HG02970 (cell line): ENCODE measurements at regions not wholly inside any gene's neighbourhood (a gene's known extent, or its start where the extent isn't known, plus 50 kb on each side); places are given as distances from the start of the nearest gene placed in this dataset.

Experiments
- ATAC-seq: cut with Tn5 transposase; IDR thresholded peaks from one replicate; pipeline ENCODE4 v1.9.1; 2021; ENCODE audit warnings: mild to moderate bottlenecking, moderate library complexity, moderate number of reproducible peaks; ENCODE audit not compliant: unreplicated experiment, low FRiP score

DNA sequence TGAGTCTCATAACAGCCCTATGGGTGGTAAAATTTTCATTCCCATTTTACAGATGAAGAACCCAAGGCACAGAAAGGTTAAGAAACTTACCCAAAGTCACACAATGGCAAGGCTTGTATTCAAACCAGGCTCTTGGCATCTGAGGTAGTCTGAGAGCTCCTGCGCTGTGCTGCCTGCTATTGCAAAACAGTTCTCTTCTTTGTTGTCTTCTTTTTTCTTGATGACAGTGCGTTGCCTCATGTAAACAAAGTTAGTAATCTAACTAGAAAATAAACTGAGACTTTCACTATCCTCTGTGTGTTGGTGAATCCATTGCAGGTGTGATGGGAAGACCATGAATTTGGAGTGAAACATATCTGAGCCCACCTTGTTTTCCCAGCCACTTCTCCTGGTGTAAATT is 240.8 kb downstream of the PTEN start:
- ATAC-seq, result no peak

DNA sequence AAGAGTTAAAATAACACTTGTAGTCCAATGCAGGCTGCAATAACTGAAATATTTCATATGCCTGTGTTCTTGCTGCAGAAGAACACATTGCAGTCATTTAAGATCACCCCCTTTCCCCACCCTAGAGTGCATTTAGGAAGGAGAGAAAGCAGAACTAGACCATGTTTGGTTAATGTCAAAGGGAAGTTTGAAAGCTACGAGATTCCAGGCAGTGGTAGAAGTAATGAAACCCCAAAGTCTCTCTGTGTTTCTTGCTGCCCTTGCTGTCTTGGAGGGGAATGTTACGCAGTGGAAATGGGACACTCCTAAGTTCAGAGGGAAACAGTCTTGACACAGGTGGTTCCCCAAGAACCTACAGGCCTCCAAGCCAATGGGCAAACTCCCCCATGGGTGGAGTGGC is 242.9 kb downstream of the PTEN start:
- ATAC-seq, result no peak

DNA sequence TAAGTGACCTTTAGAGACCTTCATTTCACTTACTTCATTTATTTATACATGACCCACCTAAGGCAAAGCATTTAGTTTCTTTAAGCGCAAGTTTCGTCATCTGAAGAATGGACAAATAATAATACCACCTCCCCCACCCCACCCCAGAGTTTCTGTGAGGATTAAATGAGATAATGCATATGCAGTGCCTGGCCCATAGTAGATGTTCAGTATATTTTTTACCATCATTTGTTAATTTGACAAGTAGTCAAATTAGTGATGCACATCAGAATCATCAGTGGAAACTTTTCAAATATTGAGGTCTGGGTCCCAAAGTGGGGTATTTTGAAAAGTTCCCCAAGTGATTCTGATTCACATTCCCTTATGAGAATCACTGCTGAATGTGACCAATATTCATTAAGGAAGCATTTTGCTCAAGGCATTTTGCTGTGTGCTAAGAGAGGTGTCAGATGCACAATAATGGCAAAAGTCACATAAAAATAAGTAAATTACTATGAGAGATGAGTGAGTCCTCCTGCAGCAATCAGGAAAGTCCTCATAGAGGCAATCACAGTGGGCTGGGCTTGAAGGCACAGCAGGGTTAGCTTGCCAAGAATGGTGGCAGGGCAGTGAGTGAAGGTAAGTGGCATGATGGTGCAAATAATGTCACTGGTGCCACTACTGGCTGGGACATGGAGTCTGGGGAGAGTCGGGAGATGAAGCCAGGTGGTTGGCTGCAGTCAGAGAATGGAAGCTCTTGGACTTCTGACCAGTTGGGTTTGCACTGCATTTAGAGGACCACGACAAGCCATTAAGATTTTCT is 244.1 kb downstream of the PTEN start:
- ATAC-seq, result no peak

DNA sequence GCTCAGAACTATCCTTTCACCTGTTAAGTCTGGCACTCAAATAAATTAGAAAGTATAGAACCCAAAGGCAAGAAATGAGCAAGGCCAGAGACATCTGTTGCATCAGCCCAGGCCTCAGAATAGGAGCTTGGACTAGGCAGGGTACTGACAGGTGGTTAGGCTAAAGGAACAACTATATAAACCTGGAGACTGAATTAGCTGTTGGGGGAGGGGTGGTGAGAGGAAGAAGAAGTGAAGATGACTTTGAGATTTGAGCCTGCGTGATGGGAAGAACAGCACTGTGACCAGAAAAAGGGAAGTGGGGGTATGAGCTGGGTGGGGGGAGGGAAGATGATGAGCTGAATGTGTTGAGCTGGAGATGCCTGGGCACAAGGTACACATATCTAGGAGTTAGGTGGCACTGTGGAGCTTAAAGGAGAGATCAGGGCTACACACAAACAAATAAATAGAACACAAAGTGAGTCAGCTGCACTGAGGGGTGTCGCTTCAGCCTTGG is 244.7 kb downstream of the PTEN start:
- no peak for ATAC-seq

DNA sequence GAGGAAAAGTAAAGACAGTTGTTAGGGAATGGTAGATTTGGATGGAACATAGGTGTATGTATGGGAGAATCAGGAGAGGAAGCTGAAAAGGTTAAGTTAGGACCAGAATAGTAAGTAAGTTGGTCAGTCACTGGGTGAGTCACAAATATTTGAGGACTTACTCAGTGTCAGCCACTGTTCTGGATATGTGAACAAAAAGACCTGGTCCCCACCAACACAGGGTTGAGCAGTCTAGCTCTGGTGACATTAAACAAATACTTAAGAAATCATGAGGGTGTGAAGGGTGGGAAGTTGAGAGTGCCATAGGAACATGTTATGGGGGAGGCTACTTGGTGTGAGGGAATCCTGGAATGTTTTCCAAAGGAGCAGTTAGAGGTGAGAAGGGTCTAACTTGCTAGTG is 246.9 kb downstream of the PTEN start:
- no peak for ATAC-seq

DNA sequence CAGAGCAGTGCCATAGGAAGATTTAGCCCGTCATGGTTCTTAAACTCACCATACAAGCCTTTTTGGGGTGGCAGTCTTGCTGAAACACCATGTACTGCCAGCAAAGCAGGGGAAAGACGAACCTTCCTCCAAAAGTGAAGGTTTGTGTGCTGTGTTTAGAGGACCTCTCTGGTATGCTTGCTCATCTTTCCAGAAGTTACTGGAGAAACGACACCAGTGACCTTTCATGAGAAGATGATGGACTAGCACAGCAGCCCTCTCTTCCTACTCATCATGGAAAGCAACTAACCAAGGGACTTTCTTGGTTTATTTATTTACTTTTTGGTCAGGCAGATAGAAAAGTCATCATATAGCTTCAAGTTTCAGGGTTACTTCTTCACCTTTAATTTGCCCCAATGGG is 247.4 kb downstream of the PTEN start:
- no peak for ATAC-seq

DNA sequence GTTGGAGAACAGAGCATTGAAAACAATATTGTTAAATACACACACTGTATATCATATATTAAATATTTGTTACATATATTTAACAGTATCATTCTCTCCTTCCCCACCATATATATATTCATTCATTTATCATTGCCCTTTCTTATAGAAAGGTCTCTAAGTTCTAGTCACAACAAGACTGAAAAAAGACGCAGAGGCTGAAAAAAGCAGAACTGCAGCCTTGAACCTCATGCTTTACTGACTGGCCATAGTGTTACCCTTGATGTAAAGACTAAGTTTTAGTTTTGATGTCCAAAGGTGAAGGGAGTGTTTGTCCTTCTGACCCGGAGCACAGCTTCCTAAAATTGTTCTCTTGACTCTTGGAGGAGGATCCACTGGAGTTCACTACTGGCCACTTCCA is 247.9 kb downstream of the PTEN start:
- no peak for ATAC-seq

DNA sequence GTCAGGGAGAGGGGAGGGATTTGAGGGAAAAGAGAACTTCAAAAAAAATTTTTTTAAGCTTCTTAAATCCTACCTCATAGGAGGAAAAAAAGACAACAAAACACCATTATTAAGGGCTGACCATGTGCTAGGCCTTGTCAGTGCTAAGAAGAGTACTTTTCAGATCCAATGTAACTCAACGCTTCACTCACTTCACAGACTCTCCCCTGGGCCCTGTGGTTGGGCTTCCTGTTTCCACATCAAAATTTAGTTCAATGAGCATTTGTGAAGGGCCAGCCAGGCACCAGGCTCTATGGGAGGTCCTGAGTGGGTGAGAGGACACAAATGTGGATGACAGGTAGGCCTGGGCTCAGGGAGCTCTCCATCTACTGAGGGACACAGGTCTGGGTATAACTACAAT is 249.8 kb downstream of the PTEN start:
- ATAC-seq, result no peak

DNA sequence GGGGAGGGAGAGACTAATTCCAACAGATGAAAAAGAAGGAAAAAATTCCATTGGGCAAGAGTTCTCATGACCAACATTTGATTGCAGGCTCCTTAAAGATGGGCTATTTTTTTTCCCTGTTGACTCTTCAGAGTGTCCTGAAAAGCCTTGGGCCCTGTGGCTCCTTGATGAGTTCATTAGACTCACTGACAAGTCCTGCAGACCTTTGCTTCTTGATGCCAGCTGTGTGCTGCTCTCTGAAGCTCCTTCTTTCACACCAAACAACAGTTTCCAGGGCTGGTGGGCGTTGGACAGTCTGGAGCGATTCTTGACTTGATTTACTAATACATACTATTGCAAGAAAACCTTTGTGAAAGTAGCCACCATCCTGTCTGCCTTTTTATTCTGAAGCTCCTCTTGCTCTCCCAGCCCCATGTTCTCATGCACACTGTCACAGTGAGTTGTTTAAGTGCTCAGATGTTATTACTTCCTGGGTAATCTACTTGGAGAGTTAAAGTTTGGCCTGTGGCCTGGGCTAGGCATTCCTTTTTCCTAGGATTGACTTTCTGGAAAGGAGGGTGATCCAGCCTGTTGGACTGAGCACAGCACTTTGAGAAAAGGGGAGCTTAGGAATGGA is 250.3 kb downstream of the PTEN start:
- ATAC-seq, result no peak

DNA sequence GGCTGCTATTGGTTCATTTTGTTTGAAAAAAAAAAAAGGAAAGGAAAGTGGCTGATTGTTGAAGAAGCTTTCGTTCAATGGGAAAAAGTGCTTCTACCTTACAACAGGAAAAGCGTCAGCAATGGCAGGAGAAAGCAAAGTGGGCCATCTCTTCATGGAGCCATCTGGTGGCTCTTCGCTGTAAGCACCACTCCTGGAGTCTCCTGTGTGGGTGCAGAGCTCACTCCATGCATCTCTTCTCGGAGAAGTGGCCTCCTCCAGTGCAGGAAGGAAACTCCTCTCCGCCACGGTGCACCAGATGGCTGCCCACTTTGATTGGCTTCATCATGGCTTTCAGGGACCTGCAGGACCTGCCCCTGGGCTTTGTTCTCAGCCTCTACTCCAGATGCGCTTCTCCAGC is 250.9 kb downstream of the PTEN start:
- ATAC-seq, result no peak

DNA sequence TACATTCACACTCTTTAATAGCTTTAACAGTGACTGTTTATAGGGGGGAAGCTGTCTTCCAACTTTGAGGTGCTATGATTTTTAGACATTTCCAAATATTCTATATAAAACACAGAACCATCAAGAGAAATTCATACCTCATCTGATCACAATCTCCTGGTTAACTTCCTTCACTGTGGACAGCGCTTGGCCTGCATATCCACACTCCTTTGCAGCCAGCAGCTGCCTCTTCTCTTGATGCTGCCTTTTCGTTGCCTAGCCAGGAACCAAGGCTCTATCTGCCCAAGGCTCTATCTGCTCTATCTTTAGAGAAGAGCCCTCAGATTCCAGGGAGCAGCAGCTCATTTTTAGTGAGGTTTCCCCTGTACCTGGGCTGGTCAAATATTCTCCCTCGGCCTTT is 252.0 kb downstream of the PTEN start:
- ATAC-seq, result no peak

DNA sequence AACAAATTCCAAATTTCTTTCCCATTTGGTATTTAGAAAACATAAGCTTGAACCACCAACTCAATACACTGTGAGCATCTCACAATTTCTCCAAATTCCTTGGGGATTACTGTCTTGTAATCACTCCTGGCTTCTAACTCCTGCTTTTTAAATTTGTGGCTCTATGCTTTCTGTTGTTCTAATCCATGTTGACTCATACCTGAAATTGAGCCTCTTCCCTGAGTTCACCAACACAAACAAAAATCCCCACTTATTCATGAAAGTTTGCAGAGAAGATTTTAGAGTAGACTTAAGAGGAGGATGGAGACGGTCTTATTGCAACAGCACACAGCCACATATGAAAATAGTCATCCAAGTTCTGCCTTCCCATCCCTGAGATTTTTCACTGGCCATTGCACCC is 252.5 kb downstream of the PTEN start:
- ATAC-seq, result no peak

DNA sequence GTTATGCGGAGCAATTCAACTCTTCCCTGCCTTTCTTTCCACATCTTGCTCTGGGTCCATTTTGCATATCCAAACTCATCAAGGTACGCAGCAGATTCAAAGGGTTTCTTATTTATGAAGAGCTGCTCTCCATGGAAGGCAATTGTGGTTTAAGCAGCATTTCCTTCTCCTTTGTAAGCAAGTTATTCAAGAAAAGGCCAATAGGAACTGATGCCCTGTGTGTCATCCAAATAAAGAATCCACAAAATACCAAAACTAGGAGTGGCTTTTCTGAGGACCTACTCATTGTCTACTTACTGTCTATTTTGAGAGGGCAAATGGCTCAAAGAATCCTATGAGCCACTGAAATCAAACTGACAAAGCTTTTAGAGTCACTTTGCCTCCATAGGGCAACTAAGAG is 253.1 kb downstream of the PTEN start:
- no peak for ATAC-seq

DNA sequence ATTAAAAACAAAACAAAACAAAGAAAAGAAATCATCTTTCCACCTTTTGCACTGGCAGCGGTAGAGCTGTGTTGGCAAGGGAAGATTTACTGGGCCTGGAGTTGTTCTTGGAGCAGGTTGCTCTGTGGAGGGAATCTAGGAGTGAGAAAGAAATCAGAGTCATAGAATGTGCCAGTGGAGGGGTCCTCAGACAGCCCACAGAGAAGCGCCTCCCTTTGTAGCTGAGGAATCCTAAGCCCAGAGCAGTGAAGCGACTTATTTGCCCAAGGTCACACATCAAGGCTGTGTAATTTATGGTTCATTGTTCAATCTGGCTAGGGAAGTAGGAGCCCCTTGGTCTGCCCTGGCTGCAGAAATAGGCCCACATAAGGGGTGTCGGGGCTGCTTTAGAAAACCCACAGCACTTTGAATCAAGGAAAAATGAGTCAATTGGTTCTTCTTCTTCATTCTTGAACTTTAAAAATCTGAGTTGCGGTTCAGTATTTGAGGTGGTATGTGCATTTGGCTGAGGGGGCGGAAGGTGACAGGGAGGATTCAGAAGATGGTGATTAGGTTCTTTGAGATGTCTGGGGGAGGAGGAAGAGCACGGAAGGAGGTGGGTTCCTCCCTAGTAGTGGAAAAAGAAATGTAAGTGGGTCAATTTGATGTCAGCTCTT is 253.7 kb downstream of the PTEN start:
- no peak for ATAC-seq

DNA sequence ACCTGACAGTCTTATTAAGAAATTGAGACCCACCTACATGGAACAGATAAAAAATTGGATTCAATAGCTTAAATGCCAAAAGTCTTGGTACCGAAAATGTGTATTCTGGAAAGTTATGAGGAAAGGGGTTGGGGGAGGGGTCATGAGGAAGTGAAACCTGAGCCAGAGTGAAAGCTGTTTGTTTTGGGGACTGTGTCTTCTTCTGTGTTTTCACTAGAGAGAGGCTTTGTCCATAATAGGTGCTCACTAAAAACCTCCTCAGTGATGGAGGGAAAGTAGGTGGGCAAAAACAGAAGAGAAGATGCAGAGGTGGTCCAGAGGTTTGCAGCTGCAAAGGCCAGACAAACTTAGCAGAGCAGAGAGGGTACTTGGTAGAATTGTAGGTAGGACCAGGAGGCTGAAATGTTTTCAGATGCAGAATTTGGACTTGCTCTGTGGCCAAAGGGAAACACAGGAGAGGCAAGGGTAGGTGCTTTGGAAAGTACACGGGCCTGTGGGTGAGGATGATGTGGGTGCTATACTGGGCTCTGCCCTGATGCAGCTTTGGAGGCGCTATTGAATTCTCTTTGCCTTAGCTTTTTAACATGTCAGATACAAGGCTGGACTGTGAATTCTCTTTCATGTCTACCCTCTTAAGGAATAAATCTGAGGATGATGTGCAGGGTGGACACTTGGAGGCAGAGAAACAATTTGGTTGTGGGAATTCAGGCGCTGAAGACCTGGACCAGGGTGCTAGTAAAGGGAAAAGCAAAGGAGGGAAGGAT is 254.6 kb downstream of the PTEN start:
- ATAC-seq, result no peak

DNA sequence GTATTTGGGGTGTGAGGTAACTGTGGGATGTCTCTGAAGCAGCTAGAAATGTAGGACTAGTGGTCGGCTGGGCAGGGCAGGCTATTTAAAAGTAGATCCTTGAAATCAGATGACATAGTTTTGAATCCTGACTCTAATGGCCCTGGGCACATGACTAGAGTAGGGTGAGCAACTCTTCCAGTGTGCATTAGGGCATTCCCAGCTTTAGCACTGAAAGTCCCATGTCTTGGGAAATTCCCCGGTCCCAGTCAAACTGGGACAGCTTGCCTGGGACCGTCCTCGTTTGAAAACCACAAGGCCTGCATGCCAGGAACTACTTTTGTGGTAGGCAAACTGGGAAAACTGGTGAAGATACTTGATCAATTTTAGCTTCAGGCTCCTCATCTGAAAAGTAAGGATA is 255.3 kb downstream of the PTEN start:
- no peak for ATAC-seq

DNA sequence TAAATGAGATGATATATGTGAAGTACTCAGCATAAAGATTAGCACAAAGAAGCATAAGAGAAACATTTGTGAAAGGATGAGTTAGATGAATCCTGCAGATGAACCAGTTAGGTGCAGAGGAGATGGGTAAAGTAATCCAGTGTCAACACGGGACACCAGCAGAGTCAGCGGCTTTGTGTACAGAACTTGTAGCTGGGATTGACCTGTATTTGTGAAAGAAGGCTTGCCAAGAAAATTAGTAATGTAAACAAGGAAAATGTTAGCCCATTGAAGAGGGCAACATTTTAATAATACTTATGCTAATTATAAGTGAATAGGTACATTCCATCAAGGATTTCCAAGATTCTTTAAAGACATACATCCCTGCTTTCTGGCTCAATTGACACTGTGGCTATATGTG is 255.7 kb downstream of the PTEN start:
- no peak for ATAC-seq

DNA sequence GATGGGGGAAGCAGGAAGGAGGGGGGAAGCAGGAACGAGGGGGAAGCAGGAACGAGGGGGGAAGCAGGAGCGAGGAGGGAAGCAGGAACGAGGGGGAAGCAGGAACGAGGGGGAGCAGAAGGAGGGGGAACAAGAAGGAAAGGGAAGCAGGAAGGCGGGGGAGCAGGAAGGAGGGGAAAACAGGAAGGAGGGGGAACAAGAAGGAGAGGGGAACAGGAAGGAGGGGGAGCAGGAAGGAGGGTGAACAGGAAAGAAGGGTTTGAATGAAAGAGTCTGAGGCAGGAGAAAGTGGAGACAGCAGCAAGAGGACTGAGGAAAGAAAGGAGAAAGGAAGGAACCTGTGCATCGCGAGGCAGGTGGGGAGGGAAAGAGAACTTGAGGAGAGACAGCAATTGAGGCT is 256.6 kb downstream of the PTEN start:
- ATAC-seq, result no peak

DNA sequence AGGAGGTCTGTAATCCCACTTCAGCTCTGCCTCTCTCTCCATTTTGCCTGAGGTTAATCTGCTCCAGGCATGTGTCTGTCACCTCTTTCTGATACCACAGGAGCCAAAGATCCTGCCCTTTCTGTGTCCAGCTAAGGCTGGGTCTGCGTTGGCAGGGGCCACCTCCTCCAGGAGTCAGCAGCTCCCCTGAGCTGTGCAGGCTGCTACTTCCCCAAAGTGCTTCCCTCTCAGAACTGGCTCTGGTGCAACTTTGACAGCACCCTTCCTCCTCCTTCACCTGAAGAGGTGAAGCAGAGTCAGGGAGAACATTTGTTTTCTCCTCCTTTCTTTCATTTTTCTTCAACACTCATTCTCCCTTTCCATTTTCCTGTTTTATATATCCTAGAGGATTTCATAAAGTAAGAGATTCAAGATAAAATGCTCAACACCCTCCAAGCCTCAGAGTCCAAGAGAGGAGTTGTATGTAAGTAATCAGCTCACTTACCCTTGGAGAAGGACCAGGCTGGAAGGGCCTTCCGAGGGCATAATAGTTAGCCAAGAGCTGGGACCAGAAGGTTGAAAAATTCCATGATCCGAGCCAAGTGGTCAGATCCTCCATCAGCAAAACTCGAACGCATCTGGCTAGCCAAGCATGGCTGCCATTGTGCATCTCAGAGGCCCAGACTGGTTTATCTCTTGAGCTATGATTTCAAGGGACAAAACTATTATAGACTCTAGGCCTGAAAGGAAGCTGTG is 257.3 kb downstream of the PTEN start:
- no peak for ATAC-seq

DNA sequence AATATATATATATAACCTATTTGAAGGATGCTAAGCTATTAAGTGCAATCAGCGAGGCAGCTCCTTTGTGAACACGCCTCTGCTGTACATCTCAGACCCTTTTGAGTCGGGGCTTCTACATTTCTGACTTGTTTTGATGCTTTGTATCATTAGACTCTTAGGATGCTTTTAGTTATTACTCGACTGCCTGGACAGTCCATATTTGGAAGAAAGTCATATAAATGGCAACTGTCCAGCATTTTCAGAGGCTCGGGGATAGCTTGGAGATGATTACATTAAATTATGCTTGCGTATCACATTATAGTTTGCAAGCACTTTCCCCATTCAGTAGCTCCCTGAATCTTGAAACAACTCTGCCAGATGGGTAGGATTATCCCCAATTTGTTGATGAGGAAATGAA is 257.9 kb downstream of the PTEN start:
- no peak for ATAC-seq
